Nephron (organoid): ENCODE measurements at regions not wholly inside any gene's neighbourhood (a gene's known extent, or its start where the extent isn't known, plus 50 kb on each side); places are given as distances from the start of the nearest gene placed in this dataset.
"Not testable (repeated sequence)": the region's sequence is repeated elsewhere in the genome, so short reads cannot be mapped to it uniquely, and the experiment has no call there.

Source experiments
- H3K27ac Mint-ChIP-seq, 3 experiments: 2 replicates each; pipeline ENCODE4 v1.8.0; 2020; ENCODE audit warnings: mixed read lengths in 3 of 3, mild to moderate bottlenecking in 2 of 3, moderate library complexity in 1 of 3
- H3K27me3 Mint-ChIP-seq: 2 replicates; pipeline ENCODE4 v1.8.0; 2021; ENCODE audit warnings: low read depth, mild to moderate bottlenecking, moderate library complexity, mixed read lengths
- H3K36me3 Mint-ChIP-seq: 2 replicates; pipeline ENCODE4 v1.8.0; 2020; ENCODE audit warnings: low read depth, mixed read lengths
- H3K4me1 Mint-ChIP-seq: 2 replicates; pipeline ENCODE4 v1.8.0; 2020; ENCODE audit warnings: mixed read lengths
- H3K4me3 Mint-ChIP-seq, 3 experiments: 2 replicates each; pipeline ENCODE4 v1.8.0; 2020; ENCODE audit warnings: mild to moderate bottlenecking in 3 of 3, mixed read lengths in 3 of 3, moderate library complexity in 2 of 3
- H3K9me3 Mint-ChIP-seq: 2 replicates; pipeline ENCODE4 v1.8.0; 2020; ENCODE audit warnings: mixed read lengths
- CTCF ChIP-seq, 3 experiments: fragments of 200-600 bp; sonication (generic); IDR thresholded peaks; one replicate each; pipeline ENCODE4 v1.5.0; 2021; ENCODE audit warnings: antibody characterized with exemption in 3 of 3; ENCODE audit not compliant: unreplicated experiment in 3 of 3

- TF ChIP-seq CTCF (IDR thresholded peaks at IDR 0.05; ENCODE audit: unreplicated experiment in 3 of 3) = no peak
- Mint-ChIP-seq H3K9me3 (peaks cover 2% of the 10 kb centered on the region), H3K4me1 (peaks cover 13% of the 10 kb centered on the region), H3K4me3 (no peak overlapping the region), H3K27ac (no peak overlapping the region), H3K36me3 (no peaks in the 10 kb centered on the region), H3K27me3 (no peaks in the 10 kb centered on the region)
These were observed 451.4 kb upstream of the PDE3A start for GRCh38 chr12:19916974-19917373.

GRCh38 chr12:19921716-19922115, 446.6 kb upstream of the PDE3A start:
- not testable (repeated sequence) for H3K27me3 Mint-ChIP-seq, H3K27ac Mint-ChIP-seq, H3K9me3 Mint-ChIP-seq, H3K4me3 Mint-ChIP-seq, H3K36me3 Mint-ChIP-seq, H3K4me1 Mint-ChIP-seq

GRCh38 chr12:19922717-19923116, 445.6 kb upstream of the PDE3A start:
- H3K27ac Mint-ChIP-seq = no peak overlapping the region
- H3K27me3 Mint-ChIP-seq = peaks cover 7% of the 10 kb centered on the region
- no peak for TF ChIP-seq CTCF (IDR thresholded peaks at IDR 0.05; ENCODE audit: unreplicated experiment in 3 of 3)
- no peaks in the 10 kb centered on the region for H3K36me3 Mint-ChIP-seq
- peaks cover 6% of the 10 kb centered on the region for H3K4me1 Mint-ChIP-seq
- H3K9me3 Mint-ChIP-seq = peaks cover 3% of the 10 kb centered on the region
- H3K4me3 Mint-ChIP-seq = no peak overlapping the region

- Mint-ChIP-seq H3K27ac (no peak overlapping the region), H3K27me3 (peaks cover 7% of the 10 kb centered on the region), H3K36me3 (no peaks in the 10 kb centered on the region), H3K9me3 (peaks cover 6% of the 10 kb centered on the region), H3K4me3 (no peak overlapping the region), H3K4me1 (peaks cover 8% of the 10 kb centered on the region)
- TF ChIP-seq CTCF (IDR thresholded peaks at IDR 0.05; ENCODE audit: unreplicated experiment in 3 of 3) = no peak
These were observed 444.0 kb upstream of the PDE3A start for GRCh38 chr12:19924360-19924759.

- H3K36me3 Mint-ChIP-seq = no peaks in the 10 kb centered on the region
- H3K9me3 Mint-ChIP-seq = peaks cover 6% of the 10 kb centered on the region
- peaks cover 8% of the 10 kb centered on the region for H3K4me1 Mint-ChIP-seq
- H3K4me3 Mint-ChIP-seq = no peak overlapping the region
- TF ChIP-seq CTCF (IDR thresholded peaks at IDR 0.05; ENCODE audit: unreplicated experiment in 3 of 3) = no peak
- H3K27me3 Mint-ChIP-seq = peaks cover 7% of the 10 kb centered on the region
- H3K27ac Mint-ChIP-seq = peak overlapping the region in 2 of 3 experiments; percentile 9 to 33
These were observed 442.5 kb upstream of the PDE3A start for GRCh38 chr12:19925841-19926240.

- Mint-ChIP-seq H3K27me3 (peaks cover 7% of the 10 kb centered on the region), H3K27ac (peak overlapping the region in 1 of 3 experiments; percentile 33), H3K9me3 (peaks cover 6% of the 10 kb centered on the region), H3K4me3 (no peak overlapping the region), H3K36me3 (no peaks in the 10 kb centered on the region), H3K4me1 (peaks cover 8% of the 10 kb centered on the region)
- TF ChIP-seq CTCF (IDR thresholded peaks at IDR 0.05; ENCODE audit: unreplicated experiment in 3 of 3) = no peak
These were observed 442.1 kb upstream of the PDE3A start for GRCh38 chr12:19926266-19926665.
